Activated CD4-positive, alpha-beta T cell treated with anti-CD3 and anti-CD28 coated beads, Interleukin-2, Interleukin-6, amounts not matched to agents 100 ng/mL and 50 ng/mL, durations not matched to agents 16 hours and 8 hours (primary cell): ENCODE measurements at regions not wholly inside any gene's neighbourhood (a gene's known extent, or its start where the extent isn't known, plus 50 kb on each side); places are given as distances from the start of the nearest gene placed in this dataset.
"Not testable (repeated sequence)": the region's sequence is repeated elsewhere in the genome, so short reads cannot be mapped to it uniquely, and the experiment has no call there.

ENCODE experiments used
- DNase-seq: peaks from one replicate; pipeline ENCODE4 v3.0.0-alpha.2; 2020

GRCh38 chr4:11663114-11663513, 234.4 kb upstream of the HS3ST1 start:
- DNase-seq, result no peak

- no peak for DNase-seq
Observed at GRCh38 chr4:11650801-11651596, 222.3 kb upstream of the HS3ST1 start.

- no peak for DNase-seq
Observed at GRCh38 chr4:11647433-11647832, 218.7 kb upstream of the HS3ST1 start.

- DNase-seq, result not testable (repeated sequence)
Observed at GRCh38 chr4:11643081-11643480, 214.4 kb upstream of the HS3ST1 start.

GRCh38 chr4:11640584-11640983, 211.9 kb upstream of the HS3ST1 start:
- no peak for DNase-seq

GRCh38 chr4:11636551-11636950, 207.9 kb upstream of the HS3ST1 start:
- no peak for DNase-seq

- DNase-seq, result no peak
Observed at GRCh38 chr4:11636031-11636430, 207.3 kb upstream of the HS3ST1 start.

- no peak for DNase-seq
Observed at GRCh38 chr4:11635342-11635741, 206.6 kb upstream of the HS3ST1 start.

- no peak for DNase-seq
Observed at GRCh38 chr4:11634283-11634682, 205.6 kb upstream of the HS3ST1 start.

GRCh38 chr4:11633430-11633829, 204.7 kb upstream of the HS3ST1 start:
- no peak for DNase-seq

- DNase-seq, result no peak
Observed at GRCh38 chr4:11632483-11632882, 203.8 kb upstream of the HS3ST1 start.

GRCh38 chr4:11632025-11632424, 203.3 kb upstream of the HS3ST1 start:
- no peak for DNase-seq

GRCh38 chr4:11631416-11631815, 202.7 kb upstream of the HS3ST1 start:
- DNase-seq, result no peak

- DNase-seq, result no peak
Observed at GRCh38 chr4:11628093-11628725, 199.5 kb upstream of the HS3ST1 start.

GRCh38 chr4:11626066-11626465, 197.4 kb upstream of the HS3ST1 start:
- DNase-seq, result no peak

GRCh38 chr4:11625211-11625610, 196.5 kb upstream of the HS3ST1 start:
- no peak for DNase-seq

GRCh38 chr4:11624370-11624769, 195.7 kb upstream of the HS3ST1 start:
- DNase-seq, result no peak

GRCh38 chr4:11623726-11624037, 195.0 kb upstream of the HS3ST1 start:
- DNase-seq, result no peak

GRCh38 chr4:11622961-11623725, 194.4 kb upstream of the HS3ST1 start:
- no peak for DNase-seq

GRCh38 chr4:11620861-11621260, 192.2 kb upstream of the HS3ST1 start:
- DNase-seq, result no peak

- no peak for DNase-seq
Observed at GRCh38 chr4:11618666-11619282, 190.1 kb upstream of the HS3ST1 start.

- no peak for DNase-seq
Observed at GRCh38 chr4:11616856-11617255, 188.2 kb upstream of the HS3ST1 start.

- no peak for DNase-seq
Observed at GRCh38 chr4:11615601-11616000, 186.9 kb upstream of the HS3ST1 start.

GRCh38 chr4:11614426-11614825, 185.7 kb upstream of the HS3ST1 start:
- no peak for DNase-seq
